Brain pericyte (primary cell): ENCODE measurements at regions not wholly inside any gene's neighbourhood (a gene's known extent, or its start where the extent isn't known, plus 50 kb on each side); places are given as distances from the start of the nearest gene placed in this dataset.

Experiments
- DNase-seq: peaks from one replicate; pipeline ENCODE4 v3.0.0-alpha.2; 2012; ENCODE audit warnings: low read depth, low spot score

GRCh38 chr2:105150231-105150630, 91.3 kb upstream of the GPR45 start:
- no peak for DNase-seq

GRCh38 chr2:105154119-105154818, 87.3 kb upstream of the GPR45 start:
- DNase-seq, result no peak

- no peak for DNase-seq
These were observed 85.4 kb upstream of the GPR45 start for GRCh38 chr2:105156166-105156565.

DNA sequence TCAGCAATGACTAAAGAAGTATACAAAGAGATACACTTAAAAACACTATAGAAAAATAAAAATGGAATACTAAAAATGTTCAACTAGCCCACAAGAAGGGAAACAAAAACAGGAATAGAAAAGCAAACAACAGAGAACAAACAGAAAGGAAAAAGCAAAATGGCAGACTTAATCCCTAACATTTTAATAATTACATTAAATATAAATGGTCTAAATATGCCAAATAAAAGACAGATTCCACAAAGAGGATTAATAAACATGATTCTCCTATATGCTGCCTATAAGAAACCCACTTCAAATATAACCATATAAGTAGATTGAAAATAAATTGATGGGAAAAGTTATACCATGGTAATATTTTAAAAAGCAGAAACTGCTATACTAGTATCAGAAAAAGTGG, 83.5 kb upstream of the GPR45 start:
- no peak for DNase-seq

GRCh38 chr2:105166688-105167087, 74.9 kb upstream of the GPR45 start:
- DNase-seq, result no peak

DNA sequence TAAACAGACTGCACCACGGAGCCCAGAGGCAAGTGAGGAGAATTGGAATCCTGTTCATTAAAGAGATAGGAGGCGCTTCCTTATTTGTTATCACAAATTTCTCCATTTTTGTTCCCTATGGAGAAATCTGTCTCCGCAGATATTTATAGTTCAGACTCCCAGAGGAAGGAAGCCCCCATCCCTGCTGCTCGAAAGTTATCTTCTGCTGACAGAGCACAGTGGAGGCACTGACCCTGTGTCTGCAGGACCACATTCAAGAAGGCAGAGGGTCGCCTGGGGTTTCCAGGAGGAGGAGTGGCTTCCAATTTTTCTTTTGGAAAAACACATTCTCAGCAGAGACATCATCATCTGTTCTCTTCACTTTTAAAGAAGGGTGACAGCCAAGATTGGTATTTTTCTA, 73.0 kb upstream of the GPR45 start:
- no peak for DNase-seq

- no peak for DNase-seq
These were observed 66.3 kb upstream of the GPR45 start for GRCh38 chr2:105175231-105175630.

GRCh38 chr2:105176429-105176828, 65.1 kb upstream of the GPR45 start:
- DNase-seq, result no peak

GRCh38 chr2:105177008-105177407, 64.5 kb upstream of the GPR45 start:
- DNase-seq, result no peak

DNA sequence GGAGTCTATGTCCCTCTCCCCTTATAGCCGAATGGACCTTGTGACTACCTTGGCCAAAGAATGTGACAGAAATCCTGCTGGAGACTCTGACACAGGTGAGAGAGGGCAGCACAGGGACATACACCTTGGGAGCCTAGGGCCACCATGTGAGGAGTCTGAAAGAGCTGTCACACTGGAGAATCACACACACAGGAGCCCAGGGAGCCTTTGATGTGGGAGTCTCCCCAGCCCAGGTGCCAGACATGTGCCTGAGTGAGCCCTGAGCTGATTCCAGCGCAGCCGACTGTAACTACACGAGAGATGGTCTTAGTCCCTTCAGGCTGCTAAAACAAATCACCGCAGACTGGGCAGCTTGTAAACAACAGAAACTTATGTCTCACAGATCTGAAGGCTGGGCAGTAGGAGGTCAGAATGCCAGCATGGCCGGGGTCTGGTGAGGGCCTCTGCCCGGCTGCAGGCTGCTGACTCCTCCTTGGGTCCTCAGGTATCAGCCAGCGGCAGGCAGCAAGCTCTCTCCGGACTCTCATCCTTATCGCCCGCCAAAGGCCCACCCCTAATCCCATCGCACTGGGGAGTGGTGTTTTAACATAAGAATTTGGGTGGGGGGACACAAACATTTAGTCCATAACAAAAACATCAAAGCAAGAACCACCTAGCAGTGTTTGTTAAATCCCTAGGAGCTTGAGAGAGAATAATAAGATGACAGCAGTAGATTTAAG, 63.8 kb upstream of the GPR45 start:
- no peak for DNase-seq

- peak; percentile 15 for DNase-seq
These were observed 61.8 kb upstream of the GPR45 start for GRCh38 chr2:105179469-105180372.

DNA sequence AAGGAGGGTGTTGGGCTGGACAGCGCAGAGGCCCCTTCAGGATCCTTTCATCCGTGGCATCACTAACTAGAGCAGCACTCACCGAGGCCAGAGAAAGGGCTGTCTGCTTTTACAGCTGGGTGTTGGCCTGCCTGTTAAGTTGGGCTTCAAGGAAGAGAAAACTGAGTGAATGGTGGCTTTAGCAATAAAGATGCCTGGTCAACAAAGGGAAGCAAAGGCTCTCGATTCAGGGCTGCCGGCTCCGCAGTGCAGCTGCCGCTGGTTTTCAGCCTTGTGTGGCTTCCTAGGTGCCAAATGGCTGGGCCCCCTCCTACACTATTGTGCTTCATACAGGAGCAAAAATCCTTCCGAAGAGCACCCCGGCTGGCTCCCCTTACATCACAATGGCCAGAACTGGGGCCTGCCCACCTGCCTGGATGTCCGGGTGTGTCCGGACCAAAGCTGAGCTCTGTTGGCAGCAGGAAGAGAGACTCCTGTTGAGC, 61.0 kb upstream of the GPR45 start:
- no peak for DNase-seq

DNA sequence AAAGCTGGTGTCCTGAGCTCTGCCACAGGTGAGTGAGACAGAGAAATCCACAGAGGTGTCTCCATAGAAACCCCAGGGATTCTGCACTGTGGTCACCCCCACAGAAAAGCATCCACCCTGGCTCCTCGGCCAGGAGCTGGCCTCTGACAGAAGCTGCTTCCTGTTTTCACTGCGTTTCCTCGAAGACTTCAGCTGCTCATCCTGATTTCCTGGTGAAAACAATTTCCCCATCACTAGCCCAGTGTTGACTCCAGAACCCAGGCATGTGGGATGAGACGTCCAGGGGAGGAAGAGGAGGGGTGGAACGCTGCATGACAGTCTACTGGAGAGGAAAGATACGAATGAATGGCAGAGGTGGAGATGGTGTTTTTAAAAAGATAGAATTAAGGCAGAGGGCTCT, 60.3 kb upstream of the GPR45 start:
- DNase-seq, result no peak

- no peak for DNase-seq
These were observed 57.8 kb upstream of the GPR45 start for GRCh38 chr2:105183555-105184323.

DNA sequence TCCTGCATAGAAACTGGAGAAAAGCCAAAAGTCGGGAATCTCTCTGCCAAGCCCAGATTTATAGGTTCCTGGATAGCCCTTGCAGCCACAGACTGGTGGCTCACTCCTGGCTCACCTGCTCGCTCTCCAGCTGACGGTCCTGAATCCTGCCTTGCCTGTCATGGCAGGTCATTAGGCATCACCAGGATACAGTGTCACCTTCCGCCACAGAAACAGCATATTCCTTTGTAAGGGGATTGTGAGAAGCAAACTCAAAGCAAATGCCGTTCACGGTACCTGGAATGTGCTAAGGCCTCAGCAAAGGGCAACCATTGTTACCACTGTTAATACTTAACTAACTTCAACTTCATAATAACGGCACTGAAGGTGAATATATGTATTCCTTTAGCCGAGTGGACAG, 57.1 kb upstream of the GPR45 start:
- no peak for DNase-seq

DNA sequence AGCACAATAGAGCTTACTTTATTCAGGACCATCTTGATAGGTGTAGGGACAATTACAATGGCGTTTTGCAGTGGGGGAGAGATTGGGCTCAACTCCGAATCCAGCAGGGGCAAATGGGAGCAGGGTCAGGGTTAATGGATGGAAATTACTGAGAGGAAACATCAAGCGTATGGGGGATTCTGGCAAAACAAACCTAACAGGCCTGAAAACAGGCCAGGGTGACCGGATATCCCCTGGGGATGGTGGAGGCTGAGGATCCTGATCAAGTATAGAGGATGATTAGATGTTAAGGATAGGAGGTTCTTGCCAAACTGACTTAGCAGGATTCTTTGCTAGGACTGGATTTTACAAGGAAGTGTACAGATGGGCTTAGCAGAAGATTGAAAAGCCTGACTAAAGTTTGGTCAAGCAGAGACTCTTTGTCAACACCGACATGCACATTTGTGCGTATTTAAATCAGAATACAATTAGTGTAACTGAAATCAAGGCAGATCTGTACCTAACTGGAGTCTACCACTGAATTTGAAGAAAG, 54.5 kb upstream of the GPR45 start:
- no peak for DNase-seq

GRCh38 chr2:105187531-105187930, 54.0 kb upstream of the GPR45 start:
- no peak for DNase-seq

- DNase-seq, result no peak
These were observed 53.2 kb upstream of the GPR45 start for GRCh38 chr2:105188343-105188742.
